AG10803 (cell line): ENCODE measurements at regions not wholly inside any gene's neighbourhood (a gene's known extent, or its start where the extent isn't known, plus 50 kb on each side); places are given as distances from the start of the nearest gene placed in this dataset.

Experiments
- DNase-seq: peaks from one replicate; pipeline ENCODE4 v3.0.0; 2010; ENCODE audit warnings: low read depth
- H3K4me3 ChIP-seq: 2 replicates; pipeline ENCODE4 v1.5.1; 2011; ENCODE audit warnings: mild to moderate bottlenecking, low read length, control low read depth
- CTCF ChIP-seq: conservative IDR thresholded peaks from 2 replicates; pipeline ENCODE4 v1.5.1; 2011; ENCODE audit warnings: mild to moderate bottlenecking, low read length, control low read depth, inconsistent platforms

GRCh38 chr2:71860381-71860926 is 287.2 kb downstream of the CYP26B1 start:
- no peak for DNase-seq
- no peak overlapping the region for H3K4me3 ChIP-seq
- TF ChIP-seq CTCF, result no peak

GRCh38 chr2:71859211-71859847 is 288.3 kb downstream of the CYP26B1 start:
- no peak overlapping the region for H3K4me3 ChIP-seq
- no peak for TF ChIP-seq CTCF
- no peak for DNase-seq

- H3K4me3 ChIP-seq, result no peak overlapping the region
- TF ChIP-seq CTCF, result no peak
- no peak for DNase-seq
These were observed 289.6 kb downstream of the CYP26B1 start for GRCh38 chr2:71858071-71858470.

GRCh38 chr2:71857636-71858035 is 290.0 kb downstream of the CYP26B1 start:
- H3K4me3 ChIP-seq, result no peak overlapping the region
- no peak for DNase-seq
- no peak for TF ChIP-seq CTCF

- no peak for DNase-seq
- no peak overlapping the region for H3K4me3 ChIP-seq
- TF ChIP-seq CTCF, result no peak
These were observed 290.7 kb downstream of the CYP26B1 start for GRCh38 chr2:71856773-71857525.

- TF ChIP-seq CTCF, result no peak
- no peak for DNase-seq
- no peak overlapping the region for H3K4me3 ChIP-seq
These were observed 293.8 kb downstream of the CYP26B1 start for GRCh38 chr2:71853858-71854257.
